Skeletal muscle satellite cell (primary cell): ENCODE measurements at regions not wholly inside any gene's neighbourhood (a gene's known extent, or its start where the extent isn't known, plus 50 kb on each side); places are given as distances from the start of the nearest gene placed in this dataset.

ENCODE experiments used
- H3K27me3 ChIP-seq: 2 replicates; pipeline ENCODE4 v1.7.0; 2013; ENCODE audit warnings: low read length; ENCODE audit not compliant: control insufficient read depth, insufficient read depth
- H3K36me3 ChIP-seq: 2 replicates; pipeline ENCODE4 v1.7.0; 2013; ENCODE audit warnings: mild to moderate bottlenecking, control low read depth, low read length; ENCODE audit not compliant: insufficient read depth
- H3K4me1 ChIP-seq: 2 replicates; pipeline ENCODE4 v1.7.0; 2013; ENCODE audit warnings: low read length; ENCODE audit not compliant: control insufficient read depth, insufficient read depth
- H3K4me2 ChIP-seq: 2 replicates; pipeline ENCODE4 v1.7.0; 2013; ENCODE audit warnings: mild to moderate bottlenecking, low read length
- H3K4me3 ChIP-seq: 2 replicates; pipeline ENCODE4 v1.7.0; 2013; ENCODE audit warnings: low read length
- H3K9ac ChIP-seq: 2 replicates; pipeline ENCODE4 v1.7.0; 2013; ENCODE audit warnings: mild to moderate bottlenecking, low read depth, low read length, moderate library complexity
- H3K9me3 ChIP-seq: replicated peaks from 2 replicates; pipeline ENCODE4 v1.7.0; 2013; ENCODE audit warnings: mild to moderate bottlenecking, control low read depth, low read length

DNA sequence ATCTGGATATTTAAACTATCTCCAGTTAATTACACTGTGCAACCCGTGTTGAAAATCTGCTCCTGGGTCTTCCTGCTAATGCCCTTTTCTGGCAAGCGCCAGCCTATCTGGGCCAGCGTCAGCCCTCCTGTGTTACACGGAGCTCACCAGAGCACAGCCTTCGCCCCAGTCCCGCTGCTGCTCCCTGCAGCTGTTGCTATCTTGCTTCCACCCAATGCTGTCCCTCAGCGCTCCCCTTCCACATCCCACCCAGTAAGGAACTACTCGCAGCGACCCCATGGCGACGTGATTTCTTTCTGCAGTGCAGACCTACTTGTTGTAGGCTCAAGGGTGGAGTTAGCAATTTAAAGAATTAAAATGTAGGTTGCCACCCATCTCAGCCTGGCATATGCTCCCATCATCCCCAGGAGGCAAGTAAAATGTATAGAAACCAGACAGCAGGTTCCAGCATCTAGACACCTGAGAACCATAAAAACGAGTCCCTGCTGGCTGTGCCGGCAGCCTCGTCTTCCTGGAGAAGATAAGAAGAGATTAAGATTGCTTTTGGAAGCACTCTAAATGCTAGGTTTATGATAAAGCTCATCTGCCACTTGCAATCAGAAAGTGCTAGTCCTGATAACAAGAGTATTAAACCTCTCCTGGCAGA is 254.3 kb upstream of the FOXQ1 start:
- no peaks in the 10 kb centered on the region for H3K27me3 ChIP-seq
- no peak overlapping the region for H3K4me3 ChIP-seq
- no peaks in the 10 kb centered on the region for H3K36me3 ChIP-seq
- no peak overlapping the region for H3K9ac ChIP-seq
- no peaks in the 10 kb centered on the region for H3K4me1 ChIP-seq
- no peak overlapping the region for H3K4me2 ChIP-seq
- peaks cover 11% of the 10 kb centered on the region for H3K9me3 ChIP-seq

DNA sequence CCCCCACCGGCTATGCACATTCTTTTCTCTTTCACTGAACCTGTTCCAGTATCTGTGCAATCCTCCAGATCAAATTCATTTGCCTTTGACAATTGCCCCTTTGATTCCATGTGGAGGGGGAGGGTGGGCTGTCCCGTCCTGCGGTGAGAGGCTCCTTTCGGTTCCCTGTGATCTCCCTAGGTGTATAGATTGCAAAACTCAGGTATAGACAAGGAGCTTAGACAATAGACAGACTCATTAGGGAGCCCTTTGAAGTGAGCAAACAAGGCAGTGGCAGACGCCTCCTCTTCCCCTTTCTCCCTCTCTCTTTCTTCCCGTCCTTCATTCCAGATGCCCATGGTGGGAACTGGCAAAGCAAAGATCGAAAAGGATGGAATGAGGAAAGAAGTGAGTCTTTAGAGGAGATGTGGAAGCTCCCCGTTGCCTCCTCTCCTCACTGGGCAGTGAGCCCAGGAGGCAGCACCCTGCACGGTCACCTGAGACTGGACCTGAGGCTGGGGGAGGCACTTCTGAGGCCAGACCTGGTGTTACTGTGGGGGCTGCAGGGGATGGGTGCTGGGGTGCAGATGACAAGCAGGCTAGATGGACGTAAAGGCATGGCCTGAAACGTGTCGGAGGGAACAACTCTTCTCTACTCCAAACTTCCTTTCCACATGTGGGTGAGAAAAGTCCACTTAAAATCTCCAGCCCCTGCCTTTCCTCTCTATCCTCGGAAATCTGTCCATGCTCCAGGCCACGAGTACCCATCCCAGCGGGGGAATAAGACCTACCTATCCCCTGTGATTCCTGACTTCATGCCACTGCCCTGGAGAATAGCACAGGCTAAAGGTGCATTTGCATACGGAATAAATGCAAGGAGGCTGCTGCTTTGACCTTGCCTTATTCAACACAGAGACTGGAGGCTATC is 256.6 kb upstream of the FOXQ1 start:
- Histone ChIP-seq H3K9ac (no peak overlapping the region), H3K36me3 (no peaks in the 10 kb centered on the region), H3K9me3 (peaks cover 11% of the 10 kb centered on the region), H3K4me2 (no peak overlapping the region), H3K27me3 (no peaks in the 10 kb centered on the region), H3K4me3 (no peak overlapping the region), H3K4me1 (no peaks in the 10 kb centered on the region)

GRCh38 chr6:1054653-1055014 is 257.3 kb upstream of the FOXQ1 start:
- H3K4me2 ChIP-seq, result no peak overlapping the region
- H3K4me1 ChIP-seq, result no peaks in the 10 kb centered on the region
- H3K9me3 ChIP-seq, result peaks cover 11% of the 10 kb centered on the region
- H3K36me3 ChIP-seq, result no peaks in the 10 kb centered on the region
- no peak overlapping the region for H3K9ac ChIP-seq
- no peak overlapping the region for H3K4me3 ChIP-seq
- no peaks in the 10 kb centered on the region for H3K27me3 ChIP-seq

GRCh38 chr6:1053586-1053985 is 258.3 kb upstream of the FOXQ1 start:
- no peaks in the 10 kb centered on the region for H3K4me1 ChIP-seq
- H3K4me2 ChIP-seq, result no peak overlapping the region
- H3K36me3 ChIP-seq, result no peaks in the 10 kb centered on the region
- H3K9me3 ChIP-seq, result peaks cover 11% of the 10 kb centered on the region
- H3K27me3 ChIP-seq, result no peaks in the 10 kb centered on the region
- no peak overlapping the region for H3K9ac ChIP-seq
- H3K4me3 ChIP-seq, result no peak overlapping the region

- Histone ChIP-seq H3K4me2 (no peak overlapping the region), H3K4me3 (no peak overlapping the region), H3K36me3 (no peaks in the 10 kb centered on the region), H3K9me3 (peaks cover 11% of the 10 kb centered on the region), H3K27me3 (no peaks in the 10 kb centered on the region), H3K9ac (no peak overlapping the region), H3K4me1 (no peaks in the 10 kb centered on the region)
Observed at GRCh38 chr6:1052262-1052661, 259.6 kb upstream of the FOXQ1 start.

DNA sequence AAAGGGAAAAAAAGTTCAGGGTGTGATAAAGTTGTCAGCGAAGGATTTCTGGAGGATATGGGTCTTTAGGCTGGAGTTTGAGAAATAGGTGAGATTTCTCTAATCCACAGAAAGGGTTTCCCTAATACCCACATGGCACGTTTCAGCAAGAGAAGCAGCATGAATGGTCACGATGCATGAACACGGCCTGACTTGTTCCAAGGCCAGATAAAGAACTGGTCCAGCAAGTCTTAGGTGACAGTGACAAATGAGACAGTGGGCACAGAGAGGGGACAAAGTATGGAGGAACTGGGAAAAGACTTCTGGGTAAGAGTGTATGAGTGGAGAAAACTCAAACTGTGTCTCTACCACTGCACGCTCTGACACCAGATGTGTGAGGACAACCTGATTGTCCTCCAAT is 262.0 kb upstream of the FOXQ1 start:
- no peak overlapping the region for H3K4me3 ChIP-seq
- H3K36me3 ChIP-seq, result no peaks in the 10 kb centered on the region
- H3K4me1 ChIP-seq, result no peaks in the 10 kb centered on the region
- no peaks in the 10 kb centered on the region for H3K27me3 ChIP-seq
- no peak overlapping the region for H3K9ac ChIP-seq
- H3K4me2 ChIP-seq, result no peak overlapping the region
- H3K9me3 ChIP-seq, result peaks cover 8% of the 10 kb centered on the region

DNA sequence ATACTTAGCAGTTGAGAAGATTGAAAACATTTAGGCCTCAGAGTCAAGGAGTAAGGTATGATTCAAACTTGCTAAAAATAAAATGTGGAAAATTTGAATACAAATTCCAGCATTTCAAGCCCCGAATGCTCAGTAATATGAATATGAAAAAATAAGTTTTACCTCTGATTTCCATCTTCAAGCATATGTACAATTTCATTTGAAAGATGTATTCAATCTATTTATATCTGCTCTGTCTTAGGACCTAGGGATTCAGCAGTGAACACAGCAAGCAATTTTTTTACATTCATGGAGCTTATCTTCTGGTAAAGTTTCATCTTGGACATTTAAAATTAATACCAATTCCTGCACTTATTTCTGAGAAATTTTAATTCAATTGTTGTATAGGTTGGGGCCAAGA is 262.7 kb upstream of the FOXQ1 start:
- Histone ChIP-seq H3K4me2 (no peak overlapping the region), H3K36me3 (no peaks in the 10 kb centered on the region), H3K9ac (no peak overlapping the region), H3K27me3 (no peaks in the 10 kb centered on the region), H3K4me1 (no peaks in the 10 kb centered on the region), H3K4me3 (no peak overlapping the region), H3K9me3 (peaks cover 8% of the 10 kb centered on the region)

- no peak overlapping the region for H3K9ac ChIP-seq
- no peak overlapping the region for H3K4me2 ChIP-seq
- no peak overlapping the region for H3K4me3 ChIP-seq
- H3K27me3 ChIP-seq, result no peaks in the 10 kb centered on the region
- H3K36me3 ChIP-seq, result no peaks in the 10 kb centered on the region
- no peaks in the 10 kb centered on the region for H3K9me3 ChIP-seq
- no peaks in the 10 kb centered on the region for H3K4me1 ChIP-seq
Observed at GRCh38 chr6:1047981-1048541, 263.8 kb upstream of the FOXQ1 start.

GRCh38 chr6:1045239-1045638 is 266.7 kb upstream of the FOXQ1 start:
- H3K27me3 ChIP-seq, result no peaks in the 10 kb centered on the region

DNA sequence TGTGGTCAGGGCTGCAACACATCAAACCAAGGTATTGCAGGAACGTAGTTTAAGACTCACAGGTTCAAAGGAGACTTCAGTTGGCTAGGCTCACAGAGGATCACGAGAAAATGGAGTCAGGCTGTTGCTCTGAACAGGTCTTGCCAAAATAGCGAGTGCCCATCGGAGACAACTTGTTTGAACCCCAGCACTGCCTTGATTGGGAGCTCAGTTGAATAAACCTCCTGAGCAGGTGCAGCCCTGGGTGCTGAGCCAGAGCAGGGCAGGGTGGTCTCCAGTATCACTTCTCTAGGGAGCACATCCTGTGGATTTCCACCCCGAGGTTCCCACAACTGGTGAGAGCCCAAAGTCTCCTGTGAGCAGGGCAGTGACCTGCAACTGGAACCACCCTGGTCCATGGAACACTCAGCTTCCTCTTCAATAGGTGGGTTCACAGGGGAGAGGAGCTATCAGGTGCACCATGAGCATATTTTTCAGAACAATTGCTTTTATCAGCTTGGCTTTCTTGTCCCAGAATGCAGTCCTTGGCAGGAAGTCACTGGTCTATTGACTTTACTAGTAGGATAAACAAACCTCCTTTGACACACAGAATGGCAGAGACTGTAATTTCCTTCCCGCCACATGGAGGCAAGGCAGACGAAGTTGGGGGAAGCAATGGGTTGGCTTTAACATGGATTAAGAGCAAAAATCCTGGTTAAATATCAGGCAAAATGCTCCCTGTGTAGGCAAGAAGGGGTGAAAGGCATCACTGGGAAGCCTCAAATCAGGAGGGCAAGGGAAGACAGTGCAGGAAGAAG is 267.7 kb upstream of the FOXQ1 start:
- Histone ChIP-seq H3K4me3 (no peak overlapping the region), H3K4me2 (no peak overlapping the region), H3K9me3 (no peaks in the 10 kb centered on the region), H3K4me1 (no peaks in the 10 kb centered on the region), H3K36me3 (no peaks in the 10 kb centered on the region), H3K27me3 (no peaks in the 10 kb centered on the region), H3K9ac (no peak overlapping the region)

More at GRCh38 chr6:1045239-1045638, 266.7 kb upstream of the FOXQ1 start:
- Histone ChIP-seq H3K9me3 (no peaks in the 10 kb centered on the region), H3K9ac (no peak overlapping the region), H3K36me3 (no peaks in the 10 kb centered on the region), H3K4me2 (no peak overlapping the region), H3K4me1 (no peaks in the 10 kb centered on the region), H3K4me3 (no peak overlapping the region)

DNA sequence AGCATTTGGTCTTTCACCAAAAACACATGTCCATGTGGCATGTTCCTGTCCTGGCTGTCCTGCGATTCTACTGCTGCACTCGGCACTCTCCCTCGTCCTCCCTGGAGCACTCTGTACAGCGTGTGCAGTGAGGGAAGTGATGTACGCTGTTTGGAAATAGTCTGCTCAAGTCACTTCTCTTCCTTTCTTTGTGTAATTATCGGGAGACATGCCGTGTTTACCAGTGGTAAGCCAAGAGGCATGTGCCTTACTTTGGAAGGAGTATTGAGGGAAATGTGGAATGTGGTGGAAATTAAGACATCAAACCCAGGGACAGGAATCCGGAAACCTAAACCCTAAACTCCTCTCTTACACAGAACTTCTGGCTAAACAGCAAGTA is 268.5 kb upstream of the FOXQ1 start:
- no peak overlapping the region for H3K4me3 ChIP-seq
- no peak overlapping the region for H3K9ac ChIP-seq
- H3K27me3 ChIP-seq, result no peaks in the 10 kb centered on the region
- H3K4me1 ChIP-seq, result no peaks in the 10 kb centered on the region
- no peaks in the 10 kb centered on the region for H3K36me3 ChIP-seq
- no peak overlapping the region for H3K4me2 ChIP-seq
- H3K9me3 ChIP-seq, result no peaks in the 10 kb centered on the region
